GM12873 (cell line): ENCODE measurements at regions not wholly inside any gene's neighbourhood (a gene's known extent, or its start where the extent isn't known, plus 50 kb on each side); places are given as distances from the start of the nearest gene placed in this dataset.

Experiments used
- CTCF ChIP-seq: IDR thresholded peaks from 2 replicates; pipeline ENCODE4 v1.5.1; 2012; ENCODE audit warnings: low read depth, mild to moderate bottlenecking, moderate library complexity, low read length, control low read depth; ENCODE audit not compliant: insufficient read depth; ENCODE audit errors: missing control alignments

DNA sequence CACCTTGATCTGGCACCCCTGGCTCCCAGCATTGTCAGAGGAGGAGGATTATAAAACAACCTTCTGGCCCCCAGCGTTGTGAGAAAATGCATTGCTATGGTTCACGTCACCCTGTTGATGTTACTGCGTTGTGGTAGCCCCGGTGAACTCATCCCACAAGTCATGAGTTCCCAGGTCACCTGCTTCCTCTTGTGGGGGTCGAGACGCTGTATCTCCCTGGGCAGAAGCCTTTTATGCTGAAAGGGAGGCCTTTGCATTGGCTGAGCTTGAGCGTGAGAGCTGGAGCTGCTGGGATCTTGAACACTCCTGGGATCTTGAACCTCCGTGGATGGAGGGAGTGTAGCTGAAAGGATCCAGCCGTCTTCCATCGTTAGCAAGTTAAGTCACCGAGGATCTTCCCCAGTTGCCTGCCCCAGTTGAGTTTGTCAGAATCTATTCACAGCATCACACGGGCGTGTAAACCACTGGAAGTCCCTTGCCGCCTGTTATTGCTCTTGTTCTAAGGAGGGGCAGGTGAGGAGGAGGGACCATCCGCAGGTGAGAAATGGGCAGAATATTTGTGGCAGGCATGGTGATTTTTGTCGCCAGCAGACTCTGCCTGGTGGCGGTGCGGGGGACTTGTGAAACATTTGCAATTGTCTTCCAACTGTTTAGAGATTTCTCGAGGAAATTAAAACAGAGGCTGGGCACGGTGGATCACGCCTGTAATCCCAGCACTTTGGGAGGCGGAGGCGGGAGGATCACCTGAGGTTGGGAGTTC lies 299.9 kb downstream of the ASMT start:
- TF ChIP-seq CTCF: no peak

DNA sequence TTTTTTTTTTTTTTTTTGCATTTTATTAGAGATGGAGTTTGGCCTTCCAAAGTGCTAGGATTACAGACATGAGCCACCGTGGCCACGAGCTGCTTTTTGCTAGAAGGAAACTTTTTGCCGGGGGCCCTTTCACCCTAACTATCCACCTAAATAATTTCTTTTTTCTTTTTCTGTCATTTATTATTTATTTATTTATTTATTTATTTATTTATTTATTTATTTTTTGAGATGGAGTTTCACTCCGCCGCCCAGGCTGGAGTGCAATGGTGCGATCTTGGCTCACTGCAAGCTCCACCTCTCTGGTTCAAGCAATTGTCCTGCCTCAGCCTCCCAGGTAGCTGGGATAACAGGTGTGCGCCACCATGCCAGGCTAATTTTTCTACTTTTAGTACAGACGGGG lies 303.9 kb downstream of the ASMT start:
- TF ChIP-seq CTCF: no peak

DNA sequence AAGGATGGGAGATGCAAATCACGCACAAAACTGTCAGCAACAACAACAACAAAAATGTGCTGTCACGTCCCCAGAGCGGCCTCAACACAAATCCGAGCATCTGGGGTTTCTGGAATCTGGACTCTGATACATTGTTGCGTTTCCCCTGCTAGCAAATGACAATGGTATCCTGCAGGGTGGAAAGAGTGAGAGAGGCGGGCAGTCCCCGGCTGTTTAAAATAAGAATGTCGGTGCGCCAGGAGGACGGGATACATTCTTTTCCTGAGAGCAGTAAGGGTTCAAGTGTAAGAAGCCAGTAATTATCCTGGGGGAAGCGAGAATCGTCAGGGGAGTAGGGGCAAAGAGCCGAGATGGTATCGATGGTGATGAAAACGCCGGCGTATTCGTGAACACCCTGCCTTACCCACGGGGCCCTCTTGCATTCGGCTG lies 310.2 kb downstream of the ASMT start:
- TF ChIP-seq CTCF: no peak

DNA sequence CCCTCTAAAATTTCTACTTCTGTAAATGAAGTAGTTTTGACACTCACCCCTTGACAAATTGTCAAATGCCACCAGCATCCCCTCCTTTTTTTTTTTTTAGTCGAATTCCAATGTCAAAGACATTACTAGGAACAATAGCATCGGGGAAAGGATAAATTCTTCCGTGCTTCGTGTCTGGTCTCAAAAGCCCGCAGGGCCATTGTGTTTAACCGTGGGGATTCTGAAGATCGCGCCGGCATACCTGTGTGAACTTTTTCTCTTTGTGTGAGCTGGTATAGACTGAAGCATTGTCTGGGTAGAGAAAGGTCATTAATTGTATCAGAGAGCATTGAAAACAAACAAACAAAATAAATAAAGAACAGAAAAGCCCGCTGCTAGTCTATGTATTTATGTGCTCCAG lies 313.9 kb downstream of the ASMT start:
- no peak for TF ChIP-seq CTCF

DNA sequence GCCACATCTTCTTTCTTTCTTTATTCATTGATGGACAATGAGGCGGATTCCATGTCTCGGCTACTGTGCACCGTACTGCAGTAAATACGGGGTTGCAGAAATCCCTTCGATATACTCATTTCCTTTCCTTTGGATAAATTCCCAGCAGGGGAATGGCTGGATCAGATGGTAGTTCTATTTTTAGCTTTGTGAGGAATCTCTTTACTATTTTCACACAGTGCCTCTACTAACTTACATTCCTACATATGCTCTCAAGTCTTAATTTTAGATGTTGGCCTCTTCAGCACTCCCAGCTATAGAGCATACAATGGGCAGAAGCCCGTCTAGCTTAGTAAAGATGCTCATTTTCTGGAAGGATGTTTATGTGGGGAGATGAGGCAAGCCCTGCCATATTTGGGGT lies 317.4 kb downstream of the ASMT start:
- TF ChIP-seq CTCF: no peak

DNA sequence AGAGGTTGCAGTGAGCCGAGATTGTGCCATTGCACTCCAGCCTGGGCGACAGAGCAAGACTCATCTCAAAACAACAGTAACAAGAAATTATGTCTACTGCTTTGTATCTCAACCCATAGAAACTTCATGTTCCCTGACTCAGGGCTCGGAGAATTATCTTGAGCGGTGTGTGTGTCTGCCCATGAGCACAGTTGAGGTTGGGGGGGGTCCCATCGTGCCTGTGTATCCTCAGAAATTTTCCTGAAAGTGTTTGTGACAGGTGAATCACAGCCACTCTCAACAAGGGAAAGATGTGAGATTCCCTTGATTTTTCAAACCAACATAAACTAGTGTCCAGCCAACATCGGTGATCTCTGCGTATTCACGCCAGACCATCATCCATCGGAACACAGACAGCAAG lies 319.1 kb downstream of the ASMT start:
- no peak for TF ChIP-seq CTCF

- TF ChIP-seq CTCF: no peak
These were observed 320.9 kb downstream of the ASMT start for GRCh38 chrX:1935805-1936204.
